Nucleus accumbens (tissue), 56 donors: ENCODE measurements at regions not wholly inside any gene's neighbourhood (a gene's known extent, or its start where the extent isn't known, plus 50 kb on each side); places are given as distances from the start of the nearest gene placed in this dataset.
"Not testable (repeated sequence)": the region's sequence is repeated elsewhere in the genome, so short reads cannot be mapped to it uniquely, and the experiment has no call there.

ENCODE experiments used
- DNase-seq, 56 donors: peaks; one replicate each; lab custom pipeline; 2025; lab: John Stamatoyannopoulos, UW

DNA sequence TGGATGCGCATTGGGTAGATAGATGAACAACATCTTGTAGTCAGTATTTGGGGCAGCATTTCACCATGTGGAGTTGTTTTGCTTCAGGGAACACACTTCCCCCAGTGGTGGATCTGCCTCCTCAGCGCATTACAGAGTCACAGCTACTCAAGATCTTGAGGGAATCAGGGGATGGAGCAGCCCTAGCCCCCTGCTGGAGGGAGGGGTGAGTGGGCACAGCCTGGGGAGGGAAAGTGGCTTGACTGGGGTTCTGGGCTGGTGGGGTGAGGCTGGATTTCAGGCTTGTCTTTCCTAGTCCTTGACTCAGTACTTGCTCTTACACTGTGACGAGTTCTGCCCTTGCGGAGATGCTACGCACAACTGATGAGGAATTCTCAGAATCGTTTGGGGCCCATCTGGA lies 271.0 kb upstream of the HS6ST1 start:
- DNase-seq, result no peak

DNA sequence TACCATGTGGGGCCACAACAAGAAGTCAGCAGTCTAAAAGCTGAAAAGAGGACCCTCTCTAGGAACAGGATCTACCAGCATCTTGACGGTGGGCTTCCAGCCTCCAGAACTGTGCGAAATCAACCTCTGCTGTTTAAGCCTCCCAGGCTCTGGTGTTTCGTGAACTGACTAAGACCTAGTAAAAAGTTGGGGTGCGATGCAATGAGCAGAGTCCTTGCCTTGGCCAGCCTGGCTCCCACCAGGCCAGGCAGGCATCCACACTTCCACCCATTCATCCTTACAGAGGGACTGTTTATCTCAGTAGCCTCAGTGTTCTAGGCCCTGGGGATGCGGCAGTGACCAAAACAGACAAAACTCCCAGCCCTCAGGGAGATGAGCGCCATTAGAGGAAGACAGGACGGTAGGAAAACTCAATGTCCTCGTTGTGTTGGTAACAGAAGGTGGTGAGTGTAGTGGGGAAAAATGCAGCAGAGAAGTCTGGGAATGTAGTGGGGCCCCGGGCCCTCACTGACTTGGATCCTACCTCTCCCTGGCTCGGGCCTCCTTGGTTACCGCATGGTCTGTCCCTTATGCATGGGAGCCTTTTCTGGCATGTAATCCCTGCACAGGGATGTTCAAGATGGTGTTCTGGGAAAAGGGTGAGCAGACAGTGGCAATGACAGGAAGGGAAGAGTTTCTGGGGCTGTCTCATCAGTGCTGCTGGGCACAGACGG lies 271.8 kb upstream of the HS6ST1 start:
- no peak for DNase-seq

- no peak for DNase-seq
These were observed 272.6 kb upstream of the HS6ST1 start for GRCh38 chr2:128591022-128591860.

DNA sequence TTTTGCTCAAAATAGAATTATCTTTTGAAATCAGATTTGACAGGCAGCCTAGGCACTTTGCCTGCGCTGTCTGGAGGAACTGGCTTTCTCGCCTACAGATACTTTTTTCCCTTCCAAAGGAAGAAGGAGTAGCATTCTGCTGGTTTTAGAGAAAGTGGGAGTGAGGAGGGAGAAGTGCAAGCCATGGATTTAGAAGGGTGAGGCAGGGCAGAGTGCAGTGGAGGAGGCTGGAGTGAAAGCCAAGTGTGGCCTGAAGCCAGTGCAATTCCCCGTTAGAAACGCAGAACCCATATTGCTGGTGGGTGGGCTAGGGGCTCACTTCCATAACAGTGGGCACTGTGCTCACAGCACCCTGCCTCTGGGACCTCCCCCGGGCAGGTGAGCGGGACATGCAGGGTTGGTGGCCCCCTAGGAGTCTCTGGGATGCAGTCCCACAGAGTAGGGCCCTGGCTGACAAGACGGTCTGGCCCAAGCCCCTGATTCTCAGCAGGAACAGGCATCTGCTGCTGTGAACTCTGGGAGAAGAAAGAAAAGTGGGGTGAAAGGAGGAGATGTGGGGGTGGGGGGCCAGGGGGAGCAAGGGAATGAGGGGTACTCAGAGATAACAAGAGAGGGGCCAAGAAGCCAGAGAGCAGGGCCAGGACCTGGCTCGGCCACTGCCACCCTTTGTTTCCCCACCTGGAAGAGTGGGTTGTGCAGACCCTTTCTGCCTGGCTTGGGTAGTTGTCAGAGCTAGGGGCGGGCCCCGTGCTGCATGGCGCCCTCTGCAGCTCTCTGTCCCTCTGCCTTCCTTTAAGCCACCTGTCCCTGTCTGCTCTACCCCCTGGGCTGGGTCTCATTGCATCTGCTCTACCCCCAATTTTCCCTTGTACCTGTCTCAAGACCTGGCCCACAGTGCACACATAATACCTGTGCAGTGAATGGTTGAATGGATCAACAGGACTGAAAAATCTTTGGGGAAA lies 273.5 kb upstream of the HS6ST1 start:
- DNase-seq, result no peak

DNA sequence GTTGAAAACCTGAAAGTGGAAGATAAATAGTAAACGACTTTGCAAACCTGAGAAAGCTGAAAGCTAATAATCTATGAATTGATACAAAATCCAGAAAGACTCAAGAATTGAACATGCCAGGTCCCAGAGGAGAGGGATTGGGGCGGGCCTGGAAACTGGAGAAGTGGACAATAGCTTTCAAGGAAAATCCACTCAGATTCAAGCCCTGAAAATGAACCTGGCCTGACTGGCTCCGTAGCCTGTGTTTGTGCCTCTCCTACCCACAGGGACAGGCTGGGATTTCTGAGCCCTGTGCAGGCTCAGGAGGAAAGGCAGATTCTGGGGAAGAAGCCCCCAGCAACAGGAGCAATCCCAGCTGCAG lies 274.8 kb upstream of the HS6ST1 start:
- no peak for DNase-seq

GRCh38 chr2:128593879-128594650 lies 275.4 kb upstream of the HS6ST1 start:
- DNase-seq, result no peak

DNA sequence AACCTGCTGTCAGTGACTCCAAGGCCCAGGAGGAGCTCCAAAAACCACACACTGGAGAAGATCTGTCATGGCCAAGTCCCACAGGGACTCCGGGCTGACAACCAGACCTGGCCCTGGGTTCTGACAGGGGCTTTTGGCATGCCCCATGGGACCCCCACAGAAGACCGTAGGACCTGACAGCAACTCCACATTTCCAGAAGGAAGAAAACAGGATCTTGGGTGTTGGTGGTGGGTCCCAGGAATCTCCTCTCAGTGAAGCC lies 275.9 kb upstream of the HS6ST1 start:
- no peak for DNase-seq

DNA sequence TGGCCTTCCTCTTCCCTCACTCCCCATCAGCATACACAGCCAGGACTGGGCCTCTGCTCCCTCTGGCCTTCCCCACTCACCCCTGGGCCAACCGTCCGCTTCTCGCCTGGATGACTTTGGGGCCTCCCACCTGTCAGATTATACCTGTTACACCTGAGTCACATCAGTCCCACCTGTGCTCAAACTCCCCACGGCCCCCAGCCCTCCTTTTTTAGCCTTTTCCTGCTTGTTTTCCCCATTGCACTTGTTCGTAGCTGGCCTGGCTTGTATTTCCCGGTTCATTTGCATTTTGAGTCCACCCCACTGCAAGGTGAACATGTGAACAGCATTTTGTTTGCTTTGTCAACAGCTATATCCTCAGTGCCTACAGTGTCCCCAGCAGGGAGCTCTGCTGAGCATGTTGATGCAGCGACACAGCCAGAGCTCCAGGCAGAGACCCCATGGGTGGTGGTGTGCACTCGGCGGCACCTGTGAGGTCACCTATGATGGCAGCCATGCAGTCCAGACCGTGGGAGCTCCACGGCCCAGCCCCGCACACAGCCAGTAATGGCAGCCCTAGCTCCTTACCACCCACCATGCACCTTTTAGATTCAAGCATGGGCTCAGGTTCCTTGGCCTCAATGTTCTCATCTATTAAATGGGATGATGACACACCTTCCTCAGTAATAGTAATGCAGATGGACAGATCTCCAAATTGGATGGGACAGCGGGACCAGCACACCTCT lies 276.4 kb upstream of the HS6ST1 start:
- DNase-seq, result no peak

- DNase-seq, result no peak
These were observed 277.2 kb upstream of the HS6ST1 start for GRCh38 chr2:128595763-128596395.

GRCh38 chr2:128596396-128597120 lies 277.9 kb upstream of the HS6ST1 start:
- no peak for DNase-seq

GRCh38 chr2:128597121-128597762 lies 278.6 kb upstream of the HS6ST1 start:
- no peak for DNase-seq

DNA sequence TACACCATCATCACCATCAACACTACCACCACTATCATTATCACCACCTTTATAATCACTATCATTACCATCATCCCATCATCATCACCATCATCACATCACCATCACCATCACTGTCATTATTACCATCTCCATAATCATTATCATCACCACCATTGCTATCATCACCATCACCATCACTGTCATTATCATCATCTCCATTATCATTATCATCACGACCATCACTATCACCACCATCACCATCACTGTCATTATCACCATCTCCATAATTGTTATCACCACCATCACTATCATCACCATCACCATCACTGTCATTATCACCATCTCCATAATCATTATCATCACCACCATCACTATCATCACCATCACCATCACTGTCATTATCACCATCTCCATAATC lies 279.6 kb upstream of the HS6ST1 start:
- not testable (repeated sequence) for DNase-seq

DNA sequence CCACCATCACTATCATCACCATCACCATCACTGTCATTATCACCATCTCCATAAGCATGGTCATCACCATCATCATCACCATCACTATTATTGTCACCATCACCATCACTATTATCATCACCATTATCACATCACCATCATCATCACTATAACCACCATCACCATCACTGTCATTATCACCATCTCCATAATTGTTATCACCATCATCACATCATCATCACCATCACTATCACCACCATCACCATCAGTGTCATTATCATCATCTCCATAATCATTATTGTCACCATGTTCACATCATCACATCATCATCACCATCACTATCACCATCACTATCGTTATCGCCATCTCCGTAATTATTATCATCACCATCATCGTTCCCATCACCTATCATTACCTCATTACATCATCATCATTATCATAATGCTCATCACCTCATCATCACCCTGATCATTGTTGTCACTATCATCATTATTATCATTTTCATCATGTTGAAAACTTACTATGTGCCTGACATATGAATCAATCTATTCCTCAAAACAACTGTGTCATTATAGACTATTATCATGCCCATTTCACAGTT lies 280.3 kb upstream of the HS6ST1 start:
- DNase-seq, result no peak

GRCh38 chr2:128599700-128600099 lies 281.0 kb upstream of the HS6ST1 start:
- DNase-seq, result no peak

DNA sequence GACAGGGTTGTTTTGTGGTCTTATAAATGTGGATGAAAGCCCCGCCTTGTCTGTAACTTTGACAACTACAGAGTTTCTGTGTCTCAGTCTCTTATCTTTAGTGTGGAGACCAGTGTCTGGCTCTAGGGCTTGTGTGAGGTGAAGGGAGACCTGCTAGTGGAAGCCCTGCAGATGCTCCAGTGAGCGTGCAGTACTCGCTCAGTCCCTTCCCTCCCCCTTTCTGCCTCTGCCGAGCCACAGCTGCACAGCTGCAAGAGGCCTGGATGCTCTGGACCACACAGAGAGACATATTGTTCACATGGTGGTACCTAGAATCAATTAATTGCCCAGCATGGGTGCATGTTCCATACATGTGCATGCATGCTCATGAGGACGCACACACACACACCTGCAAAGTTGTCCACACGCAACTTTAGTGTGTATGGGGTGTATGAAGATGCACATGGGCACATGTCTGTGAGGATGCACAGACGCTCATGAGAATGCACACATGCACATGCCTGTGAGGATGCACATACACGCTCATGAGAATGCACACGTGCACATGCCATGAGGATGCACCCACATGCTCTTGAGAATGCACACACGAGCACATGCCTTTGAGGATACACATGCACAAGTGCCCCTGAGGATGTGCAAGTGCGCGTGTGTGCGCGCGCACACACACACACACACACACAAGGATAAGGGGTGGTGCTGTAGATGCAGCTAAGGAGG lies 282.1 kb upstream of the HS6ST1 start:
- DNase-seq, result no peak

- DNase-seq, result no peak
These were observed 282.8 kb upstream of the HS6ST1 start for GRCh38 chr2:128601298-128602037.
